ENCODE measurements at regions not wholly inside any gene's neighbourhood (a gene's known extent, or its start where the extent isn't known, plus 50 kb on each side); places are given as distances from the start of the nearest gene placed in this dataset.

DNA sequence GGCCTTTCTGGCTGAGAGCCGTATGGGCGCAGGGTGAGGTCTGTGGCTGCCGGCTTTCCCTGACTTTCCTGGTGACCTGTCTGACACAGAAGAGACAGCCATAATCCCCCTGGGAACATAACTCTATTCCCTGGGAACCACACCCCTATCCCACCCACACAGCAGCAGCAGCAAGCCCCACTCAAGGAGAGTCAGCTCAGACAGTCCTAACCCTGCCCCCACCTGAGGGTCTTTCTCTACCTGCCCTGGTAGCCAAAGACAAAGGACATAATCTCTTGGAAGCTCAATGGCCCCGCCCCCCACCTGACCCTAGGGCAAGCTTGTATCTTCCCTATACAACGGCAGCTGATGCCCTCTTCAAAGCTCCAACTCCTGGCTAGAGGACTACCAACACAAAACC lies 74.6 kb downstream of the PABPC4L start:
- Mint-ChIP-seq H3K4me3 (no peak overlapping the region), H3K9me3 (peaks cover 22% of the 10 kb centered on the region)
- ATAC-seq: no peak

DNA sequence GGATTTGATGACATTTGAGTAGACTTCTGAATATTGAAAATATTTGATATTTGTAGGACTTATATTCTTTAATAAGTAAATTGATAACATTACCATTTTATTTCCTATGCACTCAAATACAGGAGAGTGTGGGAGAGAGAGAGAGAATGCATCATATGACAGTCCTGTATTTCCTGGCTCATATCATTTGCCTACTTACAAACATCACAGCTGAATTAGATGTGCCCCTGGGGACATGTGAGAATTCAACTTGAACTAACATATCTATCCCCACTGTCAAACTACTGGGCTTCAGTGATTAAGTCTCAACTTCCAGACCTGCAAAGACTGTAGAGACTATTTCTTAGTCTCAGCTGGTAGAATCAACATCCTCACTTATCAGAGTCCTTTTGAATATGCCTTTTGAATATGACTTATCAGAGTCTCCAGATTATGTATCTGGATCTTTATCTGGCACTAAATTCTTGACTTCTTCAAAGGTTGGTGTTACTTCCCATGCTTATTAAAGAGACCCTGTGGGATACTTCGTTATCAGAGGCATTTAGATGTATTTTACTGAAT lies 75.5 kb downstream of the PABPC4L start:
- CTCF ChIA-PET: no interaction called here
- ATAC-seq (no peak), DNase-seq (ENCODE audit: low spot score) (no peak)
- Mint-ChIP-seq H3K27me3 (ENCODE audit: low read depth) (no peaks in the 10 kb centered on the region), H3K4me1 (peaks cover 11% of the 10 kb centered on the region), H3K36me3 (peaks cover 12% of the 10 kb centered on the region), H3K9me3 (peaks cover 20% of the 10 kb centered on the region), H3K4me3 (no peak overlapping the region), H3K27ac (no peak overlapping the region)
- POLR2A ChIA-PET: no interaction called here
- TF ChIP-seq, protein P1, sequence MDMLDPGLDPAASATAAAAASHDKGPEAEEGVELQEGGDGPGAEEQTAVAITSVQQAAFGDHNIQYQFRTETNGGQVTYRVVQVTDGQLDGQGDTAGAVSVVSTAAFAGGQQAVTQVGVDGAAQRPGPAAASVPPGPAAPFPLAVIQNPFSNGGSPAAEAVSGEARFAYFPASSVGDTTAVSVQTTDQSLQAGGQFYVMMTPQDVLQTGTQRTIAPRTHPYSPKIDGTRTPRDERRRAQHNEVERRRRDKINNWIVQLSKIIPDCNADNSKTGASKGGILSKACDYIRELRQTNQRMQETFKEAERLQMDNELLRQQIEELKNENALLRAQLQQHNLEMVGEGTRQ (CRISPR knock-in tag; IDR thresholded peaks at IDR 0.05): no peak
- TF ChIP-seq, protein P2, sequence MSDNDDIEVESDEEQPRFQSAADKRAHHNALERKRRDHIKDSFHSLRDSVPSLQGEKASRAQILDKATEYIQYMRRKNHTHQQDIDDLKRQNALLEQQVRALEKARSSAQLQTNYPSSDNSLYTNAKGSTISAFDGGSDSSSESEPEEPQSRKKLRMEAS (CRISPR knock-in tag; IDR thresholded peaks at IDR 0.05): no peak
- no peak for TF ChIP-seq EMX1 (CRISPR knock-in tag; IDR thresholded peaks at IDR 0.05)
- TF ChIP-seq, protein P3, sequence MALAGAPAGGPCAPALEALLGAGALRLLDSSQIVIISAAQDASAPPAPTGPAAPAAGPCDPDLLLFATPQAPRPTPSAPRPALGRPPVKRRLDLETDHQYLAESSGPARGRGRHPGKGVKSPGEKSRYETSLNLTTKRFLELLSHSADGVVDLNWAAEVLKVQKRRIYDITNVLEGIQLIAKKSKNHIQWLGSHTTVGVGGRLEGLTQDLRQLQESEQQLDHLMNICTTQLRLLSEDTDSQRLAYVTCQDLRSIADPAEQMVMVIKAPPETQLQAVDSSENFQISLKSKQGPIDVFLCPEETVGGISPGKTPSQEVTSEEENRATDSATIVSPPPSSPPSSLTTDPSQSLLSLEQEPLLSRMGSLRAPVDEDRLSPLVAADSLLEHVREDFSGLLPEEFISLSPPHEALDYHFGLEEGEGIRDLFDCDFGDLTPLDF (CRISPR knock-in tag; IDR thresholded peaks at IDR 0.05): no peak
- TF ChIP-seq ZNF423 (CRISPR knock-in tag; IDR thresholded peaks at IDR 0.05): no peak
- TF ChIP-seq ZNF121 (CRISPR knock-in tag; IDR thresholded peaks at IDR 0.05): no peak
- TF ChIP-seq, protein P4, sequence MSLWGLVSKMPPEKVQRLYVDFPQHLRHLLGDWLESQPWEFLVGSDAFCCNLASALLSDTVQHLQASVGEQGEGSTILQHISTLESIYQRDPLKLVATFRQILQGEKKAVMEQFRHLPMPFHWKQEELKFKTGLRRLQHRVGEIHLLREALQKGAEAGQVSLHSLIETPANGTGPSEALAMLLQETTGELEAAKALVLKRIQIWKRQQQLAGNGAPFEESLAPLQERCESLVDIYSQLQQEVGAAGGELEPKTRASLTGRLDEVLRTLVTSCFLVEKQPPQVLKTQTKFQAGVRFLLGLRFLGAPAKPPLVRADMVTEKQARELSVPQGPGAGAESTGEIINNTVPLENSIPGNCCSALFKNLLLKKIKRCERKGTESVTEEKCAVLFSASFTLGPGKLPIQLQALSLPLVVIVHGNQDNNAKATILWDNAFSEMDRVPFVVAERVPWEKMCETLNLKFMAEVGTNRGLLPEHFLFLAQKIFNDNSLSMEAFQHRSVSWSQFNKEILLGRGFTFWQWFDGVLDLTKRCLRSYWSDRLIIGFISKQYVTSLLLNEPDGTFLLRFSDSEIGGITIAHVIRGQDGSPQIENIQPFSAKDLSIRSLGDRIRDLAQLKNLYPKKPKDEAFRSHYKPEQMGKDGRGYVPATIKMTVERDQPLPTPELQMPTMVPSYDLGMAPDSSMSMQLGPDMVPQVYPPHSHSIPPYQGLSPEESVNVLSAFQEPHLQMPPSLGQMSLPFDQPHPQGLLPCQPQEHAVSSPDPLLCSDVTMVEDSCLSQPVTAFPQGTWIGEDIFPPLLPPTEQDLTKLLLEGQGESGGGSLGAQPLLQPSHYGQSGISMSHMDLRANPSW (CRISPR knock-in tag; conservative IDR thresholded peaks at IDR 0.05; ENCODE audit: low read depth): no peak
- no peak for TF ChIP-seq GABPB1 (CRISPR knock-in tag; IDR thresholded peaks at IDR 0.05)
- TF ChIP-seq, protein P5, sequence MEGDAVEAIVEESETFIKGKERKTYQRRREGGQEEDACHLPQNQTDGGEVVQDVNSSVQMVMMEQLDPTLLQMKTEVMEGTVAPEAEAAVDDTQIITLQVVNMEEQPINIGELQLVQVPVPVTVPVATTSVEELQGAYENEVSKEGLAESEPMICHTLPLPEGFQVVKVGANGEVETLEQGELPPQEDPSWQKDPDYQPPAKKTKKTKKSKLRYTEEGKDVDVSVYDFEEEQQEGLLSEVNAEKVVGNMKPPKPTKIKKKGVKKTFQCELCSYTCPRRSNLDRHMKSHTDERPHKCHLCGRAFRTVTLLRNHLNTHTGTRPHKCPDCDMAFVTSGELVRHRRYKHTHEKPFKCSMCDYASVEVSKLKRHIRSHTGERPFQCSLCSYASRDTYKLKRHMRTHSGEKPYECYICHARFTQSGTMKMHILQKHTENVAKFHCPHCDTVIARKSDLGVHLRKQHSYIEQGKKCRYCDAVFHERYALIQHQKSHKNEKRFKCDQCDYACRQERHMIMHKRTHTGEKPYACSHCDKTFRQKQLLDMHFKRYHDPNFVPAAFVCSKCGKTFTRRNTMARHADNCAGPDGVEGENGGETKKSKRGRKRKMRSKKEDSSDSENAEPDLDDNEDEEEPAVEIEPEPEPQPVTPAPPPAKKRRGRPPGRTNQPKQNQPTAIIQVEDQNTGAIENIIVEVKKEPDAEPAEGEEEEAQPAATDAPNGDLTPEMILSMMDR (IDR thresholded peaks at IDR 0.05): no peak
- TF ChIP-seq IRF2 (CRISPR knock-in tag; IDR thresholded peaks at IDR 0.05; ENCODE audit: borderline replicate concordance, low read depth): no peak
- no peak for TF ChIP-seq ETV6 (CRISPR knock-in tag; IDR thresholded peaks at IDR 0.05)
- TF ChIP-seq TEAD1 (CRISPR knock-in tag; IDR thresholded peaks at IDR 0.05): no peak
- TF ChIP-seq MYBL2 (CRISPR knock-in tag; IDR thresholded peaks at IDR 0.05): no peak
- TF ChIP-seq SMAD3 (CRISPR knock-in tag; IDR thresholded peaks at IDR 0.05; ENCODE audit: borderline replicate concordance): no peak
- TF ChIP-seq NFE2L1 (CRISPR knock-in tag; IDR thresholded peaks at IDR 0.05): no peak

More for the DNA sequence above, 74.6 kb downstream of the PABPC4L start:
- DNase-seq (ENCODE audit: low spot score): peak; percentile 9
- Mint-ChIP-seq H3K4me1 (peaks cover 12% of the 10 kb centered on the region), H3K36me3 (peaks cover 12% of the 10 kb centered on the region), H3K27me3 (ENCODE audit: low read depth) (no peaks in the 10 kb centered on the region), H3K27ac (no peak overlapping the region)
- TF ChIP-seq, protein P1 (CRISPR knock-in tag; IDR thresholded peaks at IDR 0.05): no peak
- TF ChIP-seq JUN (CRISPR knock-in tag; IDR thresholded peaks at IDR 0.05): no peak
- no peak for TF ChIP-seq ZNF317 (CRISPR knock-in tag; IDR thresholded peaks at IDR 0.05; ENCODE audit: borderline replicate concordance, low read depth)
- no peak for TF ChIP-seq FOXP1 (CRISPR knock-in tag; IDR thresholded peaks at IDR 0.05; ENCODE audit: borderline replicate concordance)
- TF ChIP-seq, protein P6, sequence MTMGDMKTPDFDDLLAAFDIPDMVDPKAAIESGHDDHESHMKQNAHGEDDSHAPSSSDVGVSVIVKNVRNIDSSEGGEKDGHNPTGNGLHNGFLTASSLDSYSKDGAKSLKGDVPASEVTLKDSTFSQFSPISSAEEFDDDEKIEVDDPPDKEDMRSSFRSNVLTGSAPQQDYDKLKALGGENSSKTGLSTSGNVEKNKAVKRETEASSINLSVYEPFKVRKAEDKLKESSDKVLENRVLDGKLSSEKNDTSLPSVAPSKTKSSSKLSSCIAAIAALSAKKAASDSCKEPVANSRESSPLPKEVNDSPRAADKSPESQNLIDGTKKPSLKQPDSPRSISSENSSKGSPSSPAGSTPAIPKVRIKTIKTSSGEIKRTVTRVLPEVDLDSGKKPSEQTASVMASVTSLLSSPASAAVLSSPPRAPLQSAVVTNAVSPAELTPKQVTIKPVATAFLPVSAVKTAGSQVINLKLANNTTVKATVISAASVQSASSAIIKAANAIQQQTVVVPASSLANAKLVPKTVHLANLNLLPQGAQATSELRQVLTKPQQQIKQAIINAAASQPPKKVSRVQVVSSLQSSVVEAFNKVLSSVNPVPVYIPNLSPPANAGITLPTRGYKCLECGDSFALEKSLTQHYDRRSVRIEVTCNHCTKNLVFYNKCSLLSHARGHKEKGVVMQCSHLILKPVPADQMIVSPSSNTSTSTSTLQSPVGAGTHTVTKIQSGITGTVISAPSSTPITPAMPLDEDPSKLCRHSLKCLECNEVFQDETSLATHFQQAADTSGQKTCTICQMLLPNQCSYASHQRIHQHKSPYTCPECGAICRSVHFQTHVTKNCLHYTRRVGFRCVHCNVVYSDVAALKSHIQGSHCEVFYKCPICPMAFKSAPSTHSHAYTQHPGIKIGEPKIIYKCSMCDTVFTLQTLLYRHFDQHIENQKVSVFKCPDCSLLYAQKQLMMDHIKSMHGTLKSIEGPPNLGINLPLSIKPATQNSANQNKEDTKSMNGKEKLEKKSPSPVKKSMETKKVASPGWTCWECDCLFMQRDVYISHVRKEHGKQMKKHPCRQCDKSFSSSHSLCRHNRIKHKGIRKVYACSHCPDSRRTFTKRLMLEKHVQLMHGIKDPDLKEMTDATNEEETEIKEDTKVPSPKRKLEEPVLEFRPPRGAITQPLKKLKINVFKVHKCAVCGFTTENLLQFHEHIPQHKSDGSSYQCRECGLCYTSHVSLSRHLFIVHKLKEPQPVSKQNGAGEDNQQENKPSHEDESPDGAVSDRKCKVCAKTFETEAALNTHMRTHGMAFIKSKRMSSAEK (CRISPR knock-in tag; IDR thresholded peaks at IDR 0.05; ENCODE audit: borderline replicate concordance): no peak
- ChIA-PET POLR2A (no interaction called here), CTCF (no interaction called here)

Data from WTC11 (cell line).